ENCODE measurements at regions not wholly inside any gene's neighbourhood (a gene's known extent, or its start where the extent isn't known, plus 50 kb on each side); places are given as distances from the start of the nearest gene placed in this dataset.
"Not testable (repeated sequence)": the region's sequence is repeated elsewhere in the genome, so short reads cannot be mapped to it uniquely, and the experiment has no call there.

- no peak for DNase-seq (ENCODE audit: low read depth)
Measured at GRCh38 chr4:138501614-138502013, 259.5 kb upstream of the SLC7A11 start.

DNA sequence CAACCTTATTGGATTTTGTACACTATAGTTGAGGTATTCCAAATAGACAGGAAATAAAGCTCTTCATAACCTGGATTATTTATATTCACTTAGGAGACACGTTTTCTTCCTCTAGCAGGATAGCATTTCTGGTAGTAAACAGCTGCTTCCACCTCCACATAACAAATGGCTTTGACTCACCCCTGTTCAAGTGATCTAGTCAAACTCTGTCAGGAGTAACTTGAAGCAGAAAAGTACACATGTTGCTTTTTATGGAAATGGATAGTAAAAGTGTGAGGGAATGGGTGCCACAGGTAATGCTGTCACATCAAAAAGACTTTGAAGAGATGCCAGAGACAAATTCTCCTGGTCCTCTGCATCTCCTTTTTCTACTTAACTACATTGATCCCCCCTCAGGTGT, 258.7 kb upstream of the SLC7A11 start:
- no peak for DNase-seq (ENCODE audit: low read depth)

DNA sequence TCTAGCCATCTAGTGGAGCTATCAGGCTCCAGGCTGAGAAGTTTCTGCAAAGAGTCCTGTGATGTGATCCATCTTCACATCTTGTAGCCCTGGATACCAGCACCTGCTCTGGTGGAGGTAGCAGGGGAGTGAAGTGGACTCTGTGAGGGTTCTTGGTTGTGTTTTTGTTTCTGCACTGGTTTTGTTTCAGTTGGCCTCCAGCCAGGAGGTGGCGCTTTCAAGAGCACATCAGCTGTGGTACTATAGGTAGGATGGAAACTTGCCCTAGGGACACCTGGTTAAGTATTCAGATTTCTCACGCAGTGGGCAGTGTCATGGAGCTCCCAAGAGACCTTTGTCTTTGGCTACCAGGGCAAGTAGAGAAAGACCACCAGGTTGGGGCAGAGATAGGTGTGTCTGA, 257.5 kb upstream of the SLC7A11 start:
- no peak for DNase-seq (ENCODE audit: low read depth)

DNA sequence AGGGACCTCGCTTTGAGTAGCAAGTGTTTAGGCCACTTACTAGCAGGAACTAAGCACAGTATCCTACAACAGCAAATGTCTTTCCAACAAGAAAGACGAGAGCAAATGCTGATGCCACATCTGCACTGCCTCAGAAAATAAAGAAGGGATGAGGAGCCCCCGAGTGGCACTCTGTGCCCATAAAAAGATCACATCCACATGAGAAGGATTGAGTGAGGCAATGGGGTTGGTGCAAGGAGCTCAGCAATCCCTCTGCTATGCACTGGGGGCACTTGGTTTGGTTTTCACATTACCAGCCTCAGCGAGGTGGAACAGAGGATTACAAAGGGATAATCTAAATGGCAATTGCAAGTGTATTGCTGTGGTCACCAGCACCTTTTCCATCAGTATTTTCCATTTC, 252.8 kb upstream of the SLC7A11 start:
- peak; percentile 11 for DNase-seq (ENCODE audit: low read depth)

DNA sequence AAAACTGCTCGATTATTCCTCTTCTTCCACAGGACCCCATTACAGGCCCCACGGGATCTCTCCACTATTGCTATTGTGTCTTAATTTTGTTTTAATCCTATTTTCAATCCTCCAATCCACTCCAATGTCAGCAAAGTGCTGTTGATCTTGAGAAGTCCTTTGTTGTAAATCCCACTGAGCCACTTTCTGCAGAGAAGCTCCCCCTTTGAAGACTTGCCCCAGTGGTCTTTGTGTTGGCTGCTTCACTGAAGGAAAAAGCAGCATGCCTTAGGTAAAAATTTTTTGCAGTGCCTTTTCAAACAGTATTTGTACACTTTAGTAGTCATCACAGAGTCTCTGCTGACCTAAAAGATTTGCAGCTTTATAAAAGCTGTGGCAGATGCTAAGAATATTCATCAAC, 252.0 kb upstream of the SLC7A11 start:
- DNase-seq (ENCODE audit: low read depth): no peak

- no peak for DNase-seq (ENCODE audit: low read depth)
Measured at GRCh38 chr4:138492176-138492575, 250.0 kb upstream of the SLC7A11 start.

- DNase-seq (ENCODE audit: low read depth): no peak
Measured at GRCh38 chr4:138488533-138488932, 246.4 kb upstream of the SLC7A11 start.

DNA sequence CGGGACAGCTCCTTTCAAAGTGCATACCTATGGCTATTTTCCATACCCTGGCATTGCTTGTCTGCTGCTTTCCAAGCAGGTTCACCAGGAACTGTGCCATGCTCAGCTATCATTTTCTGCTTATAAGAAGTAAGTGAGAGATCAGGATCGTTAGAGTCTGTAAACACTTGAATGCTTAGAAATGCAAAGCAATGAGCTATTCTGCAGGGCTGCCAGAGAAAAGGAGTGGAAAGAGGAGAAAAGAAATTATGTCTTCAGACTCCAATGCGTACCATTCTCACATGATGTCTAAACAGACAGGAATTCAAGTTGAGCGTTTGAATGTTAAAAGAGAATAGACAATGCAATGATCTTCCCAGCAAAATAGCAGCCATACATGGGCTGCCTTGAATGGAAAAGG, 245.5 kb upstream of the SLC7A11 start:
- no peak for DNase-seq (ENCODE audit: low read depth)

- DNase-seq (ENCODE audit: low read depth): no peak
Measured at GRCh38 chr4:138487230-138487629, 245.1 kb upstream of the SLC7A11 start.

DNA sequence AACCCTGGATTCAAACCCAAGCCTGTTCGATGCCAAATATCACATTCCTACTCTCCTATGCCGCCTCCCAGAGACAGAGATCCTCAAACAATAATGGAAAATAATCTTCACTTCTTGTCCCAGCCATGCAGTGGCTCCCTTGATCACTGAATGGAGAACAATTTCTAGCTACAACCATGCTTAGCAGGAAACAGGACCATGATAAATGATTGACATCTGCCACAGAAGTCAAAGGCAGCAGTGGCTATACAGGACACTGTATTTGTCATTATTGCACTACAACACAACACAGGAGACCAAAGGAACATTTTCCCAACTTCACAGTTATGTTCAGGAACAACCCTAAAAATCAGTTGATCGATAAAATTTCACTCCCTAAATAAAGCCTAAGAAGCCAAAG, 243.3 kb upstream of the SLC7A11 start:
- DNase-seq (ENCODE audit: low read depth): no peak

- DNase-seq (ENCODE audit: low read depth): no peak
Measured at GRCh38 chr4:138475116-138475515, 233.0 kb upstream of the SLC7A11 start.

DNA sequence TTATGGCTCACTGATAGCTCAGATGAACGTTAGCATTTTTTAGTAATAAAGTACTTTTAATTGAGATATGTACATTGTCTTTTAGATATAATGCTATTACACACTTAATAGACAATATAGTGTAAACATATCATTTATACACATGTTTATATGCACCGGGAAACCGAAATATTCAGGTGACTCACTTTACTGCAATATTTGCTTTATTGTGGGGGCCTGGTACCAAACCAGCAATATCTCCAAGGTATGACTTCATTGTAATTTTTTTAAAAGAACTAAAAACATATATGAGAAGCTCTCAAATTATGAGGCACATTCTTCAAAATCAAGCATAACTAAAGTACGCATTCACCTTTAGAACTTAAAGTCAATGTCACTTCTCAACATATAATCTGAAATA, 231.2 kb upstream of the SLC7A11 start:
- no peak for DNase-seq (ENCODE audit: low read depth)

DNA sequence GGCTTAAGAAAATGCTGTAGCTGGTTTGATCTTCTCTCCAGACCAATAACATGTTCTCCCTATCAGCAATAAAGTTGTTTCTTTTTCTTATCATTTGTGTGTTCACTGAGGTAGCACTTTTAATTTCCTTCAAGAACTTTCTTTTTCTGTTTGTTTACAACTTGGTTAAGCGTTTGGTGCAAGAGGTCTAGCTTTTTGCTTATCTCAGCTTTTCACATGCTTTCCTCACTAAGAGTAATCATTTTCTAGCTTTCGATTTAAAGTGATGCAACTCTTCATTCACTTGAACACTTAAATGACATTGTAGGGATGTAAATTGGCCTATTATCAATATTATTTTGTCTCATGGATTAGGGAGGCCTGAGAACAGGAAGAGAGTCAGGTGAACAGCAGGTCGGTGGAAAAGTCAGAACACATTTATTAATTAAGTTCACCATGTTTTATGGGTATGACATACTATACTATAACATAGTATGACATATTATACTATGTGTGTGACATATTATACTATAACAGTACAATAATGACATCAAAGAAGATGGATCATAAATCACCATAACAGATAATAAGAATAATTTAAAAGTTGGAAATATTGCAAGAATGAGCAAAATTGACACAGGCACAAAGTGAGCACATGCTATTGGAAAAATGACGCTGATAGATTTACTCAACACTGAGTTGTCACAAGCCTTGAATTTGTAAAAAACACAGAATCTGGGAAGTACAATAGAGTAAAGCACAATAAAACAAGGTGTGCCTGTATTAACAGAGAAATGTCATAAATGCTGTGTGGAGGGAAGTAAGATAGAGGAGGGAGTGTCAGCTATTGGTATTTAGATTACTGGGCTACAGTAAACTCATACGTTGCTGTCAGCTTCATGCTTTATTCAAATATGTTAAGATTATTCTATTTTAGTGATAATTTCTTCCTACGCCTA, 218.6 kb upstream of the SLC7A11 start:
- DNase-seq (ENCODE audit: low read depth): no peak

GRCh38 chr4:138458751-138459150, 216.6 kb upstream of the SLC7A11 start:
- DNase-seq (ENCODE audit: low read depth): no peak

DNA sequence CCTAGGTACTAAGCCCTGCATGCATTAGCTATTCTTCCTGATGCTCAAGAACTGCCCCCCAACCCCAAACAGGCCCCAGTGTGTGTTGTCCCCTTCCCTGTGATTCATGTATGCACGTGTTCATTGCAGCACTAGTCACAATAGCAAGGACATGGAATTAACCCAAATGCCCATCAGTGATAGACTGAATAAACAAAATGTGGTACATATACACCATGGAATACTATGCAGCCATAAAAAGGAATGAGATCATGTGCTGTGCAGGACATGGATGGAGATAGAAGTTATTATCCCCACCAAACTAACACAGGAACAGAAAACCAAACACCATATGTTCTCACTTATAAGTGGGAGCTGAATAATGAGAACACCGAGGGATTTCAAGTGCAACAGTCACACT, 214.2 kb upstream of the SLC7A11 start:
- not testable (repeated sequence) for DNase-seq (ENCODE audit: low read depth)

DNA sequence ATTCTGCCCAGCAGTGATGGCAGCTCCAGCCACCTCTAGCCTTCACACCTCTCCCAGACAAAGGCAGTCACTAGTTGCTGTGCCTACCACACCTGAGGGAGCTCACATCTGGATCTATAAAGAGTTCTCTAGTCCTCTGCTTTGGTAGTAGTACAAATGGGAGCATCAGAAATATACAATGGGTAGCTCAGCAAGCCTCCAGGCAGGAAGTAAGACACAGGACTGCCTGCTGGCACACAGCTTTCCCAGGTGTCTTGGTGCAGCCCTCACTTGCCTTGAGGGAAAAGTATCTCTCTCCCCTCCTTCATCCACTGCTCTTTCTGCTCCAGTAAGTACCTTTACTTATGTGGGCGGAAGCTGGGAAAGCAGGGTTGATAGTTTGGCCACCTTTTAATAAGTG, 212.9 kb upstream of the SLC7A11 start:
- no peak for DNase-seq (ENCODE audit: low read depth)

- no peak for DNase-seq (ENCODE audit: low read depth)
Measured at GRCh38 chr4:138452826-138453225, 210.7 kb upstream of the SLC7A11 start.

DNA sequence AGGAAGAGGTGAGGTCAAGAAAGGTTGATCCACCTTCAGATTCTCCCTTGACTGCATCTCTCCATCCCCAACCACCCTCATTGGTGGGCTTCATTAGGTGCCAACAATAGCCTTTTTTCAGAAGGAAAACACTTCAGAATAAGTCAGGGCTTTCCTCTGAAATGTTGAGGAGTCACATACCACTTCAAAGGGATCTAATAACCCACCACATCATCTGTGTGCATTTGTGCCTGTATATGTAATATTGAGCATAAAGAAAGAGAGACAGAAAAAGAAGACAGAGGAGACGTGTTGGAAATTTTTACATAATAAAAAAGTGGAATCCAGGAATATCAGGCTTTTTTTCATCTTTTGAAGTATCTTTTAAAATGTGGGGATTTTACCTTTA, 209.1 kb upstream of the SLC7A11 start:
- no peak for DNase-seq (ENCODE audit: low read depth)

GRCh38 chr4:138450546-138451275, 208.6 kb upstream of the SLC7A11 start:
- no peak for DNase-seq (ENCODE audit: low read depth)

DNA sequence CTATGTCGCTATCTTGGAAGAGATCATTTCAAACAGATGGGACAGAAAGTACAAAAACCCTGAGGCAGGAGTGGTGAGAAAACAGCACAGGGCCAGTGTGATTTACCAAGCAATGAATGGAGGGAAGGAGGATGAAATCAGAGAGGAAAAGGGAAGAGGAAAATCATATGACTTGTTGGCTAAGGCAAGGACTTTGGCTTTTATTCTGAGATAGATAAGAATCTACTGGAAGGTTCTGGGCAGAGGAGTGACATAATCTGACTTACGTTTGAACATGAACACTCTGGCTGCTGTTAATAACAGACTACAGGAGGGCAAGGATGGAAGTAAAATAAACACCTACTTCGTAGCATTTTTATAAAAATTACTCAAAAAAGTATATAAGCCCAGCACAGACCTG, 207.8 kb upstream of the SLC7A11 start:
- DNase-seq (ENCODE audit: low read depth): no peak

GRCh38 chr4:138448169-138448568, 206.0 kb upstream of the SLC7A11 start:
- no peak for DNase-seq (ENCODE audit: low read depth)

- DNase-seq (ENCODE audit: low read depth): no peak
Measured at GRCh38 chr4:138446456-138446855, 204.3 kb upstream of the SLC7A11 start.

- no peak for DNase-seq (ENCODE audit: low read depth)
Measured at GRCh38 chr4:138445098-138445497, 202.9 kb upstream of the SLC7A11 start.
